ENCODE measurements at regions not wholly inside any gene's neighbourhood (a gene's known extent, or its start where the extent isn't known, plus 50 kb on each side); places are given as distances from the start of the nearest gene placed in this dataset.
"Not testable (repeated sequence)": the region's sequence is repeated elsewhere in the genome, so short reads cannot be mapped to it uniquely, and the experiment has no call there.

GRCh38 chr3:165924301-165924791 is 87.1 kb upstream of the BCHE start:
- not testable (repeated sequence) for TF ChIP-seq POLR2A, POLR2AphosphoS5 (IDR thresholded peaks at IDR 0.05; ENCODE audit: low read depth, low read length)

All from GM12892 (cell line).